SK-N-MC (cell line): ENCODE measurements at regions not wholly inside any gene's neighbourhood (a gene's known extent, or its start where the extent isn't known, plus 50 kb on each side); places are given as distances from the start of the nearest gene placed in this dataset.
"Not testable (repeated sequence)": the region's sequence is repeated elsewhere in the genome, so short reads cannot be mapped to it uniquely, and the experiment has no call there.

Source experiments
- EZH2 ChIP-seq: fragments of 200-600 bp; sonication (generic); IDR thresholded peaks from one replicate; pipeline ENCODE4 v1.6.1; 2017; ENCODE audit warnings: antibody characterized with exemption
- POLR2AphosphoS5 ChIP-seq: IDR thresholded peaks from 2 replicates; pipeline ENCODE4 v1.6.1; 2012; ENCODE audit warnings: mild to moderate bottlenecking, low read depth, low read length, borderline replicate concordance

- TF ChIP-seq EZH2, POLR2AphosphoS5: not testable (repeated sequence)
These were observed 151.5 kb upstream of the SLC35G4 start for GRCh38 chr18:11457853-11458252.
